Stimulated activated CD4-positive, alpha-beta T cell treated with anti-CD3 and anti-CD28 coated beads, Interleukin-2, amount 100 ng/mL, for 48 hours (primary cell): ENCODE measurements at regions not wholly inside any gene's neighbourhood (a gene's known extent, or its start where the extent isn't known, plus 50 kb on each side); places are given as distances from the start of the nearest gene placed in this dataset.

Experiments used
- DNase-seq, 2 donors: peaks; one replicate each; pipeline ENCODE4 v3.0.0-alpha.2; 2020

GRCh38 chr3:36201546-36201945, 178.8 kb upstream of the STAC start:
- no peak for DNase-seq

- DNase-seq: no peak
Observed at GRCh38 chr3:36206956-36207580, 173.2 kb upstream of the STAC start.

- DNase-seq: no peak
Observed at GRCh38 chr3:36210840-36211651, 169.3 kb upstream of the STAC start.

- no peak for DNase-seq
Observed at GRCh38 chr3:36211652-36211999, 168.7 kb upstream of the STAC start.

- no peak for DNase-seq
Observed at GRCh38 chr3:36212251-36212650, 168.1 kb upstream of the STAC start.

- no peak for DNase-seq
Observed at GRCh38 chr3:36214460-36214859, 165.8 kb upstream of the STAC start.

GRCh38 chr3:36215241-36215640, 165.1 kb upstream of the STAC start:
- no peak for DNase-seq

GRCh38 chr3:36219398-36219797, 160.9 kb upstream of the STAC start:
- DNase-seq: no peak

GRCh38 chr3:36220173-36220572, 160.1 kb upstream of the STAC start:
- DNase-seq: no peak

- DNase-seq: no peak
Observed at GRCh38 chr3:36221975-36222374, 158.3 kb upstream of the STAC start.

- DNase-seq: no peak
Observed at GRCh38 chr3:36227980-36228379, 152.3 kb upstream of the STAC start.

GRCh38 chr3:36229496-36229895, 150.8 kb upstream of the STAC start:
- no peak for DNase-seq

- DNase-seq: no peak
Observed at GRCh38 chr3:36232797-36233489, 147.4 kb upstream of the STAC start.

GRCh38 chr3:36244728-36245127, 135.6 kb upstream of the STAC start:
- DNase-seq: no peak

GRCh38 chr3:36248374-36248773, 131.9 kb upstream of the STAC start:
- DNase-seq: no peak

- DNase-seq: no peak
Observed at GRCh38 chr3:36250191-36250590, 130.1 kb upstream of the STAC start.

- DNase-seq: no peak
Observed at GRCh38 chr3:36257158-36257852, 123.0 kb upstream of the STAC start.

- no peak for DNase-seq
Observed at GRCh38 chr3:36258421-36258820, 121.9 kb upstream of the STAC start.

GRCh38 chr3:36259580-36259979, 120.7 kb upstream of the STAC start:
- DNase-seq: no peak

- DNase-seq: no peak
Observed at GRCh38 chr3:36269274-36269673, 111.0 kb upstream of the STAC start.

- DNase-seq: no peak
Observed at GRCh38 chr3:36282766-36283165, 97.5 kb upstream of the STAC start.

- DNase-seq: no peak
Observed at GRCh38 chr3:36295296-36295695, 85.0 kb upstream of the STAC start.

- DNase-seq: no peak
Observed at GRCh38 chr3:36297195-36297594, 83.1 kb upstream of the STAC start.

- DNase-seq: no peak
Observed at GRCh38 chr3:36298188-36298587, 82.1 kb upstream of the STAC start.
